HepG2 (cell line): ENCODE measurements at regions not wholly inside any gene's neighbourhood (a gene's known extent, or its start where the extent isn't known, plus 50 kb on each side); places are given as distances from the start of the nearest gene placed in this dataset.

Experiments used
- ATAC-seq: fragments of 200-7000 bp; cut with Tn5 transposase; 3 replicates; pipeline ENCODE4 v1.9.1; 2020; ENCODE audit warnings: mild to moderate bottlenecking, moderate library complexity
- BruUV-seq: library from RNA; stranded (reverse); fragments of 400-500 nt; replicated peaks from 2 replicates; lab custom pipeline; 2021; lab: Mats Ljungman, UMichigan
- CTCF ChIA-PET: fragments of 300-600 bp; formaldehyde crosslinking; extraction: SDS; loops from one replicate; lab custom pipeline; 2021; ENCODE audit warnings: low total read pairs, inconsistent platforms, low intra/inter-chr PET ratio; lab: Yijun Ruan, JAX
- POLR2A ChIA-PET: fragments of 350-600 bp; sonication (Branson Sonifier 250); formaldehyde crosslinking; loops from one replicate; lab custom pipeline; 2020; ENCODE audit warnings: antibody characterized with exemption, inconsistent platforms; lab: Yijun Ruan, JAX
- DNase-seq: peaks from one replicate; pipeline ENCODE4 v3.0.0-alpha.2; 2015; ENCODE audit warnings: low spot score
- FAIRE-seq: peaks from 3 replicates; lab custom pipeline; 2011; peaks lifted over from hg19 to GRCh38; lab: Jason Lieb, UNC
- H2AFZ ChIP-seq: one replicate; pipeline ENCODE4 v1.6.1; 2011; ENCODE audit warnings: low read length, inconsistent platforms
- H3K27ac ChIP-seq: fragments of 300-600 bp; 3 replicates; pipeline ENCODE4 v1.8.0; 2011; ENCODE audit warnings: mixed run types, mild to moderate bottlenecking, mixed read lengths, low read length, inconsistent platforms; ENCODE audit not compliant: insufficient read depth; ENCODE audit errors: extremely low read length
- H3K27me3 ChIP-seq, 2 experiments: fragments of 200-600 bp in 1 of 2; 2 replicates in 1 of 2; 3 replicates in 1 of 2; pipeline versions ENCODE4 v1.6.0 to v1.8.0; 2011; ENCODE audit warnings: low read length in 2 of 2, mild to moderate bottlenecking in 2 of 2, moderate library complexity in 2 of 2, inconsistent platforms in 1 of 2; ENCODE audit not compliant: insufficient read depth in 2 of 2, control insufficient read depth in 1 of 2
- H3K36me3 ChIP-seq, 2 experiments: fragments of 200-600 bp in 1 of 2; replicated peaks in 1 of 2; 2 replicates in 1 of 2; 3 replicates in 1 of 2; pipeline versions ENCODE4 v1.5.1 to v1.8.0; 2011; ENCODE audit warnings: low read length in 2 of 2, inconsistent platforms in 1 of 2; ENCODE audit not compliant: insufficient read depth in 2 of 2, control insufficient read depth in 1 of 2
- H3K4me1 ChIP-seq: 2 replicates; pipeline ENCODE4 v1.5.1; 2012; ENCODE audit warnings: low read length, inconsistent platforms; ENCODE audit not compliant: insufficient read depth
- H3K4me2 ChIP-seq: 2 replicates; pipeline ENCODE4 v1.6.0; 2011; ENCODE audit warnings: low read depth, low read length, inconsistent platforms
- H3K4me3 ChIP-seq, 3 experiments: fragments of 200-600 bp in 1 of 3; sonication (generic), shearing (Covaris generic) in 1 of 3; replicated peaks in 1 of 3; 2 replicates each; pipeline ENCODE4 v1.5.1; 2011 to 2016; ENCODE audit warnings: low read length in 3 of 3, inconsistent platforms in 2 of 3, low read depth in 2 of 3, mild to moderate bottlenecking in 2 of 3, control low read depth in 1 of 3, mixed read lengths in 1 of 3; ENCODE audit not compliant: insufficient read depth in 1 of 3
- H3K79me2 ChIP-seq: one replicate; pipeline ENCODE4 v1.6.1; 2011; ENCODE audit warnings: low read length, inconsistent platforms; ENCODE audit not compliant: insufficient read depth
- H3K9ac ChIP-seq: 2 replicates; pipeline ENCODE4 v1.6.0; 2011; ENCODE audit warnings: mild to moderate bottlenecking, low read depth, low read length, inconsistent platforms; ENCODE audit not compliant: insufficient read depth
- H3K9me3 ChIP-seq: 2 replicates; pipeline ENCODE4 v1.5.1; 2012; ENCODE audit warnings: mild to moderate bottlenecking, low read length
- H4K20me1 ChIP-seq: 2 replicates; pipeline ENCODE4 v1.6.0; 2011; ENCODE audit warnings: inconsistent platforms, mild to moderate bottlenecking, low read length, moderate library complexity; ENCODE audit not compliant: insufficient read depth
- WGBS: methylation state at CpG from one replicate; pipeline ENCODE4 v1.1.6; 2017; ENCODE audit warnings: low lambda C conversion rate; 5-methylcytosine and 5-hydroxymethylcytosine counted together
- in situ Hi-C: cut with HindIII; loops from 2 replicates; pipeline ENCODE4 v1.10.0; 2017; ENCODE audit warnings: low pct_unique_long_range_greater_than_20kb; ENCODE audit not compliant: extremely low pct_ligation_motif_present
- intact Hi-C: fragments of 100-400 bp; cut with micrococcal nuclease; formaldehyde crosslinking; loops from one replicate; pipeline ENCODE4 v1.10.0; 2022; ENCODE audit not compliant: unreplicated experiment
- TF ChIP-seq, protein P1 (sequence below): sonication (generic); formaldehyde crosslinking; IDR thresholded peaks from 2 replicates; pipeline ENCODE4 v1.4.0; 2020; ENCODE audit warnings: mild to moderate bottlenecking, missing genetic modification reagents
- TF ChIP-seq, protein P2 (sequence below): sonication (generic); formaldehyde crosslinking; IDR thresholded peaks from 2 replicates; pipeline ENCODE4 v1.8.1; 2023; ENCODE audit warnings: missing genetic modification reagents, inconsistent platforms, borderline replicate concordance

DNA sequence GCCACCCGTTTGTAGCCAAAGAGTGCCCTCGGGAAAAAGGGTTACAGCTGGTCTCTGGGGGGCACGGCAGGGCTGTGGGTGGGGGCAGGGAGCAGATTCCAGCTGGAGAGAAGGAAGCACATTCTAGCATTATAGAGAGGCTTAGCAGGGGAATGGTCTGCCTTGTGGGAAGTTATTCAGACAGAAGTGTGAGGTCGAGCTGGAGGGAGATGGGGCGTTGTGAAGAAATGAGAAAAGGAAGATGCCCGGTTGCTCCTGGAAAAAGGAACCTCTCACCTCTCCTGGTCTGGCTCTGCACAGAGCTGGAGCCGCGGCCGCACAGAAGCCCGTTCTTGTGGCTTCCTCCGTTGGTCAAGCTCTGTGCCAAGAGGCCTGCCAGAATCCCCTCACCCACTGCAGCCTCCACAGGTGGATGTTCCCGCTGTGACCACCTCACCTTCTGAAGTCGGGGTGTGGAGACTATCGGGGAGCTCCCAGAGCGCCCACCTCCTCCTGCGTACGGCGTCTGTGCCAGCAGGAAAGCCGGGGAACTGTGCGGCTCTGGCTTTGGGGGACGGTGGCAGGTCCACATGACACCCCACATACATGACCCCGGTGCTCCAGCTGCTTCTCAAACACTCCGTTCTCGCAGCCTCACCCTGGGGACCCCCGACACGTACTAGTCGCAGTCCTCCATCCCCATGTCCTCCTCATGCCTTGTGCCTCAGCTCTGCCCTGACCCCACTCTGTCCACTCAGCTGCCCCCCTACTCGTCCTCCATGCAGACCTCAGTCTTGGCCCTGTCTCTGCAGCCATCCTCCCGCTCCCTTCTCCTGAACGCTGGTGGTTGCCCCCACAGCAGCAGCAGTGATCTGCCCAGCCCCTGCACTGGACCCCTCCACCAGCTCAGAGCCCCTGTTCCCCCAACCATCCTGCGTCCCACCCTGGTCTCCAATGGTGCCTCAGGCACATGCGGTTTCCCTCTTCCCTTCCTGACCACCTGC lies 52.2 kb upstream of the HGFAC start:
- H4K20me1 ChIP-seq, result no peaks in the 10 kb centered on the region
- H3K4me1 ChIP-seq, result peaks cover 37% of the 10 kb centered on the region
- TF ChIP-seq, protein P1, sequence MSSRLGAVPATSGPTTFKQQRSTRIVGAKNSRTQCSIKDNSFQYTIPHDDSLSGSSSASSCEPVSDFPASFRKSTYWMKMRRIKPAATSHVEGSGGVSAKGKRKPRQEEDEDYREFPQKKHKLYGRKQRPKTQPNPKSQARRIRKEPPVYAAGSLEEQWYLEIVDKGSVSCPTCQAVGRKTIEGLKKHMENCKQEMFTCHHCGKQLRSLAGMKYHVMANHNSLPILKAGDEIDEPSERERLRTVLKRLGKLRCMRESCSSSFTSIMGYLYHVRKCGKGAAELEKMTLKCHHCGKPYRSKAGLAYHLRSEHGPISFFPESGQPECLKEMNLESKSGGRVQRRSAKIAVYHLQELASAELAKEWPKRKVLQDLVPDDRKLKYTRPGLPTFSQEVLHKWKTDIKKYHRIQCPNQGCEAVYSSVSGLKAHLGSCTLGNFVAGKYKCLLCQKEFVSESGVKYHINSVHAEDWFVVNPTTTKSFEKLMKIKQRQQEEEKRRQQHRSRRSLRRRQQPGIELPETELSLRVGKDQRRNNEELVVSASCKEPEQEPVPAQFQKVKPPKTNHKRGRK, result no peak
- TF ChIP-seq, protein P2, sequence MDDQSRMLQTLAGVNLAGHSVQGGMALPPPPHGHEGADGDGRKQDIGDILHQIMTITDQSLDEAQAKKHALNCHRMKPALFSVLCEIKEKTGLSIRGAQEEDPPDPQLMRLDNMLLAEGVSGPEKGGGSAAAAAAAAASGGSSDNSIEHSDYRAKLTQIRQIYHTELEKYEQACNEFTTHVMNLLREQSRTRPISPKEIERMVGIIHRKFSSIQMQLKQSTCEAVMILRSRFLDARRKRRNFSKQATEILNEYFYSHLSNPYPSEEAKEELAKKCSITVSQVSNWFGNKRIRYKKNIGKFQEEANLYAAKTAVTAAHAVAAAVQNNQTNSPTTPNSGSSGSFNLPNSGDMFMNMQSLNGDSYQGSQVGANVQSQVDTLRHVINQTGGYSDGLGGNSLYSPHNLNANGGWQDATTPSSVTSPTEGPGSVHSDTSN (CRISPR knock-in tag), result no peak
- POLR2A ChIA-PET, result interaction anchor here (1.1 kb wide), 1 partner anchor 19 kb away, joined by 3 read pairs; no protein-coding TSS in a partner anchor
- no peak overlapping the region for H3K4me2 ChIP-seq
- in situ Hi-C loops (no loop called here), intact Hi-C loops (no loop called here)
- H3K9me3 ChIP-seq, result no peaks in the 10 kb centered on the region
- no peak overlapping the region for H3K4me3 ChIP-seq
- H3K79me2 ChIP-seq, result peaks cover 9% of the 10 kb centered on the region
- peaks cover 0 to 7% of the 10 kb centered on the region in 2 experiments; a peak in 2 of 5 replicates for H3K36me3 ChIP-seq
- ATAC-seq, result no peak
- 97% methylated on average over 24 of the region's 32 CpGs for whole genome bisulfite sequencing
- no peak overlapping the region for H3K9ac ChIP-seq
- no TSS peak for BruUV-seq
- CTCF ChIA-PET, result no interaction called here
- no peak for FAIRE-seq
- no peak overlapping the region for H2AFZ ChIP-seq
- H3K27ac ChIP-seq, result no peak overlapping the region
- no peak for DNase-seq
- no peaks in the 10 kb centered on the region for H3K27me3 ChIP-seq
